ENCODE measurements at regions not wholly inside any gene's neighbourhood (a gene's known extent, or its start where the extent isn't known, plus 50 kb on each side); places are given as distances from the start of the nearest gene placed in this dataset.

DNA sequence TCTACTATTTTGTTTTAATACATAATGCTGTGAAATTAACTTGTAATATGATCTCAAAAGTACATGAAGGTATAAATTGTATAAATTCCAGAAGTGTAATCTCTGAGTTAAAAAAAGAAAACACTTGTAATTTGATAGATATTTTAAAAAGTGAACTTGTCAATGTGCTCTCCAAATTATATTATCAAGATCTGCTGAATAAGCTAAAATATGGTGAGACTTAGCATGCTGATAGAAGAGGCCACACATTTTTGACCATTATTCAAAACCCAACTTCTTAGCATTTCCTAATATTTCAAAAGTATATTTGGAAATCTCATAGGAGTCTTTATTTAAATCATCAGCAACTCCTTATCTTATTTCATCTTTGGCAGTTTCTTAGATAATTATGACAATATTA, 657.1 kb upstream of the BOD1L1 start:
- TF ChIP-seq, protein P1, sequence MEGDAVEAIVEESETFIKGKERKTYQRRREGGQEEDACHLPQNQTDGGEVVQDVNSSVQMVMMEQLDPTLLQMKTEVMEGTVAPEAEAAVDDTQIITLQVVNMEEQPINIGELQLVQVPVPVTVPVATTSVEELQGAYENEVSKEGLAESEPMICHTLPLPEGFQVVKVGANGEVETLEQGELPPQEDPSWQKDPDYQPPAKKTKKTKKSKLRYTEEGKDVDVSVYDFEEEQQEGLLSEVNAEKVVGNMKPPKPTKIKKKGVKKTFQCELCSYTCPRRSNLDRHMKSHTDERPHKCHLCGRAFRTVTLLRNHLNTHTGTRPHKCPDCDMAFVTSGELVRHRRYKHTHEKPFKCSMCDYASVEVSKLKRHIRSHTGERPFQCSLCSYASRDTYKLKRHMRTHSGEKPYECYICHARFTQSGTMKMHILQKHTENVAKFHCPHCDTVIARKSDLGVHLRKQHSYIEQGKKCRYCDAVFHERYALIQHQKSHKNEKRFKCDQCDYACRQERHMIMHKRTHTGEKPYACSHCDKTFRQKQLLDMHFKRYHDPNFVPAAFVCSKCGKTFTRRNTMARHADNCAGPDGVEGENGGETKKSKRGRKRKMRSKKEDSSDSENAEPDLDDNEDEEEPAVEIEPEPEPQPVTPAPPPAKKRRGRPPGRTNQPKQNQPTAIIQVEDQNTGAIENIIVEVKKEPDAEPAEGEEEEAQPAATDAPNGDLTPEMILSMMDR (IDR thresholded peaks at IDR 0.05) = no peak
- TF ChIP-seq POLR2A (IDR thresholded peaks at IDR 0.05) (no peak), POLR2AphosphoS5 (IDR thresholded peaks at IDR 0.05) (no peak)
